Endothelial cell of hepatic sinusoid (primary cell): ENCODE measurements at regions not wholly inside any gene's neighbourhood (a gene's known extent, or its start where the extent isn't known, plus 50 kb on each side); places are given as distances from the start of the nearest gene placed in this dataset.

Experiments used
- in situ Hi-C: cut with HindIII; loops from 2 replicates; pipeline ENCODE4 v1.10.0; 2017; ENCODE audit warnings: low sequenced_read_pairs

DNA sequence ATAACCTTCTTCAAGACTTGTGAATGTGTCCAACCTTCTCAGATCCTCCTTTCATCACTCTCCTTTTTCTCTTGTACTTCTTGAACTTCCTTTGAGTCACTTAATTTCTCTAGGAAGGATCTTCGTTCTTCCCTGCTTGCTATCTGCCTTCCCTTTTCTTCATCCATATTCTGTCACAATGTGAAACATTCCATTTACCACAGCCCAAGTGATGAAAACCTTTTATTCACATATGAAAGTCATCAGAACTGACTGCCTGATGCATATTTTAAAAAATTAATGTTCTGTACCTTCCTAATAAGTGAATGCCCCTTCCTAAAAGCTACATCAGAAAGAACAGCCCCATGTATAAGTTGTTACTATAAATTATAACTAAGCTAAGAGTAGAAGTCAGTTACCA is 520.4 kb upstream of the LUZP2 start:
- in situ Hi-C loops, result no loop called here

DNA sequence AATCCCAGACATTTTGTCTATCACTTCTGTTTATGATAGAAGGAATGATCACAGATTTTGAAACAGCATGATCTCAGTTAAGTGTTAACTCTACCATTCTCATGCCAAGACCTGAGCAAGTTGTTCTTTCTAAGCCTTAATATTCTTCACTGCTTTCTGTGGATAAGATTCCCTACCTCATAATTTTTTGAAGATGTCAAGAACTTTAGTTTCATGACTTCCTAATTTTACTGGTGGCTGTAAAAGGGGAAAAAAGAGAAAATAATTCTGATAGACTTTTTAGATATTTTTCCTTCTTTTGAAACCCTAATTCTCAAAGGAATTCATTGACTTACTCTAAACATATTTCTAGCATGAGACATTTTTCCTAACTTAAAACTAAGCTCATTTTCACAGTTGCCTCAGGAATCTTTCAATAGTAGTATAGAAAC is 520.0 kb upstream of the LUZP2 start:
- in situ Hi-C loops, result no loop called here

DNA sequence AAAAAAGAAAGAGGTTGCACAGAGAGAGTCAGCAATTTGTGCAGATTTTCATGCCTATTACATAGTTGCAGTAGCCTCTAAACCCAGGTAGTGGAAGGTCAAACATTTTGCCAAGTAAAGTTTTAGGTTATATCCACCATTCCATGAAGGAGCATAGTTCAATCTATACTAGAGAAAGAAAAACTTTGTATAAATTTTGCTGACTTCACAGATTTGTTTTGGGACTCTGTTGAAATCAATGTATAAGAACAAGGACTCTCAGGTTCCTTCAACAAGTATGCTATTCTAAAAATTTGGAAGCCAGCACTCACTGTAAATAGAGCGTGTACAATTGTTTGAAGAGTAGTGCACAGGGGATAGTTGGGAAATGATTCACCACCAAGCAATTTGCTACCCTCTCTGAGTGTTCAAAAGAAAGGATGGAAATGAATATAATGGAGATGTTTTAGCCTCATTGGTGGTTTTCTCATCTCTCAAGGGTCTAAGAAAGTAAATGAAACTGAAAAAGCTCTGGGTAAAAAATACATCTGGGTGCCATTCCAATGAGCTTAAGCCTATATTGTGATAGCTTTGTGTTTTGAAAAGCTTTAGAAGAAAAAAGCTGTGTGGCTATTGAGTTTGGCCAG is 508.4 kb upstream of the LUZP2 start:
- in situ Hi-C loops, result no loop called here

DNA sequence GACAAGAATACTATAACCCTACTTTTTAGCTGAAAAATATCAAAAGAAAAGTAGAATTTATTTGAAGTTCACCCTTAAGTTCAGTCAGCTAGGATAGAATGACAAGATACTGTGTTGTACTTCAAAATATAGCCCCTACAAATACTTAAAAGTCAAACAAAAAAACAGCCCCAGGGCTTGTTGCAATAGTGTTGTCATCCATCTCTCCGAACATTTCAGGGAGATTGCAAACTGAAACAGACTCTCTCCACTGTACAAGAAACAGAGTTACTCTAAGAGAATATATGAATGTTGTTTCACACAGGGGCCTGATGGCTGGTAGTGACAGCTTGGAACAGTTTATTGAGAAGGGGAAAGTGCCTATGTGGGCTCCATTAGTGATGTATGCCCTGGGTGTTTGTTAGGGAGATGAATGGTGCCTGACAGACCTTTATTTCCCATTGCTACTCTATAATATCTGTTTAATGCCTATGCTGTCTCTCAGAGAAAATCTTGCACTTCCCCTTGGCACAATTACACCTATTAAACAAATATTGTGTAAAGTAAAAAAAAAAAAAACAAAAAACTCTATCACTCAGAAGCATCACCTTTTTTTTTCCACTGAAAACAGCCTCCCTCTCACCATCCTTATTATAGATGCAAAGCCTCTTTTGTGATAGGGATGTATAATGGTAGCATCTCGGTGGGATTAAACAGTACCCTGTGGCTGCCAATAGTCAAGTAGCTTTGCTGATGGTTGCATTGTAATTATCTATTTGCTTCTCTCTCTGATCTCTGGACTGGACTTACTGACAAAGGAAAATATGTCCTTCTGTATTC is 506.3 kb upstream of the LUZP2 start:
- in situ Hi-C loops, result no loop called here

DNA sequence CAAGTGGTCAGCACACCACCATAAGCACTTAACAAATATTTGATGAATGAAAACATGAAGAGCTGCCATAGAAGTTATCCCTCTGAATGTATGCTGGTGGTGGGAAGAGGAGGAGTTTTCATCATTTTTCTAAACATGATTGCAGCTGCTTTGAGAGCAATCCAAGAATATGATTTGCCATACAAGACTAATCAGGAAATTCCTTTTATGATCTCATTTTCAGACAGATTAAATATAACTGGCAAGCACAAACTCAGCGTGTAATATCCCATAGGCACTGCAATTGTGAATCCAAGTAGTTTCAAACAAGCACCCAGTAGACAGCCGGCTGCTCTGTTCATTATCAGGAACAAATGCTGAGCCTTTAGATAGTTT is 505.7 kb upstream of the LUZP2 start:
- in situ Hi-C loops, result no loop called here

DNA sequence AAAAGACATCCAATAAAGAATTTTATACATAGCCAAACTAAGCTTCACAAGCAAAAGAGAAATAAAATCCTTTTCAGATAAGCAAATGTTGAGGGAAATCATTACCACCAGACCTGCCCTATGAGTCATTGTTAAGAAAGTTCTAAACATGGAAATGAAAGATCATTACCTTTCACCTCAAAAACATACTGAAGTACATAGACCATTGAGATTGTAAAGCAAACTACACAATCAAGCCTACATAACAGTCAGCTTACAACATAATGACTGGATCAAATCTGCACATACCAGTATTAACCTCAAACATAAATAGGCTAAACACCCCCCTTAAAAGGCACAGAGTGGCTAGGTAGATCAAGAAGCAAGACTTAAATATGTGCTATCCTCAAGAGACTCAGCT is 501.0 kb upstream of the LUZP2 start:
- in situ Hi-C loops, result no loop called here

DNA sequence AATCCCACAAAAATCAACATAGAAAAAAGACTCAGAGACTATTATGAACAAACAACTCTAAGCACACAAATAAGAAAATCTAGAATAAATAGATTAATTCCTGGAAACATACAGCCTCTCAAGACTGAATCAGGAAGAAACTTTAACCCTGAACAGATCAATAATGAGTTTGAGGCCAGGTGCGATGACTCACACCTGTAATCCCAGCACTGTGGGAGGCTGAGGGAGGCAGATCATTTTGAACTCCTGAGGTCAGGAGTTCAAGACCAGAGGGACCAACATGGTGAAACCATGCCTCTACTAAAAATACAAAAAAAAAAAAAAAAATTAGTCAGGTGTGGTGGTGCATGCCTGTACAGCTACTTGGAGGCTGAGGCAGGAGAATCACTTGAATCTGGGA is 499.5 kb upstream of the LUZP2 start:
- in situ Hi-C loops, result no loop called here

DNA sequence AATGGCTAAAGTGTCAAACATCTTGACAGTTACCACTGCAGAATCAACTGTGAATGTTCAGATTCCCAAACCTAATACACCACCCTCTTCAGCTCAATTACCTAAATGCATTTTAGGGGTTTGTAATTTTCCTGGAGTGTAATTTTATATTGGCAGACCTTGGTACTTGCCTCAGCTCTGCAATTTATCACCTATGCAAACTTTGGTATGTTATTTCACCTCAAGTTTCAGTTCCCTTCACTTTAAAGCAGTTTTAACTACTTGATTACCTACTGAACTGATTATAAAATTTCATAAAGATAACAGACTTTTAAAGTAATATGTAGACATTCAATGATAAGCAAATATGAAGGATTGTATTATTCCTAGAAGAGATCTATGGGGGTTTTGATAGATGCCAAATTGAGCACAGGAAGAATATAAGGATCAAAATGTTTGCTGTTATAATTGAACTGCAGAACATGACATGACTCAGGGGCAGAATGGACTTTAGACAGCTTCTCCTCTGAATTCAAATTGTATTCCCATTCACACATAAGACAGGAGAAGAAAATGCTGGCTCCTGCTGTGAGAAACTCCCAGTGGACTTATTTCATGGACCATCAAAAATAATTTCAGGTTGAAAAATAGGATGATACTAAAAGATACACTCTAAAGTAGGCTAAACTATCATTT is 491.5 kb upstream of the LUZP2 start:
- in situ Hi-C loops, result no loop called here

DNA sequence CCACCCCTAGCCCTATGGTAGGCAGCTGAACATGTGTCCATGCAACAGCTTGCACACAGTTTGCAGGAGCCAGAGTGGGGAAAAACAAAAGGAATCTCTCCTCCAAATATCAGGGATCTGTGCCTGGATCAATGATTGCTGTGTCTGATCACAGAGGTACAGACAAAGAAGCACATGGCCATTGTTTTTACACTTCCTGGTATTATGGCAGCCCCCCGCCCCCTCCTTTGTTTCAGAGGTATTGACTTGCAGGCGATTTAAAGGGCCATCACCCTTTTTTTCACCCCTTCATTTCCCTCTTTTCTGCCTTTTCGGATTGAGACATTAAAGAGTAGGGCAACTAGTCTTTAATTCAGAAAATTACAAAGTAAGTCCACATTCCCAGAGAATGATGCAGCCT is 453.0 kb upstream of the LUZP2 start:
- in situ Hi-C loops, result no loop called here

DNA sequence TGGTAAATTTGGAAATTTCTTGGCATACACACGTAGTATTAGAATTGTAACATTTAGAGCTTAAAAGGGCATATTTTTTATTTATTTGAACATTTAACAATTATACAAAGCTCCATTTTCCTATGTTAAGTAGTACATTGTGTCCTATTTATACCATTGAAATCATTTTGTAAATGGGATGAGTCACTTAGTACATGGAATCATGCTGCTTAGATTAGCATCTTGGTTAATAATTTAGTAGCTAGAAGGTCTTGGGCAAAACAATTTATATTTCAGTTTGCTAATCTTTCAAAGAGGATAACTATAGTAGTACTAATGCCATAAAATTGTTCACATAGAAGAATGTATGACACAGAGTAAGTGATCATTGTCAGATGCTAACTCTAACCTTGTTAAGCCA is 450.1 kb upstream of the LUZP2 start:
- in situ Hi-C loops, result no loop called here

DNA sequence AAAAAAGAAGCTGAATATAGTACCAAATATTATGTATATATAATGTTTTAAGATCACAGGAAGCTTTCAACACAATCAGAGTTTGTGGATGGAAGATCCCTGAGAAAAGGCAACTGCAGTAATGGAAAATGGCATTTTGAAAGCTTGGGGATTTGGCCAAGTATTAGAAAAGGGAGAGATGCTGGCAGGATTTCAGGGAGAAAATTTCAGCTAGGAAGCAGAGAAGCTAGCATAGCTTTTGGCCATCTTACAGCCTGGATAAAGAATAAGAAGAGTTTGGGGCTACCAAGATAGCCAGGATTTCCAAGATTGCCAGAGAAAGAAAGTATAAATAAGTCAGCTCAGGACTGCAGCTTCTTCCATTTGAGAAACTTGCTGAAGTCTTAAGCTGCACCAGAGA is 440.8 kb upstream of the LUZP2 start:
- in situ Hi-C loops, result no loop called here

DNA sequence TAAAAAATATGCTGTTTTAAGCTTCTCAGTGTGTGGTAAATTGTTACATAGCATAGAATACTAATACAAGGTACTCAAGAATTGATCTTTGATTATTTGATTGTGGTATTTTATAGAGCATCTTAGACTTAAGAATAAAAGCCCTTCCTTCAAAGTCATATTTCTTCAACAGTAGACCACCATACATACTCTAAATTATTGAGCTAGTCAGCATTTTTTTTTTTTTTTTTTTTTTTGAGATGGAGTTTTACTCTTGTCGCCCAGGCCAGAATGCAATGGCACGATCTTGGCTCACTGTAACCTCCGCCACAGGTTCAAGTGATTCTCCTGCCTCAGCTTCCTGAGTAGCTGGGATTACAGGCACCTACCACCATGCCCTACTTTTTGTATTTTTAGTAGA is 436.7 kb upstream of the LUZP2 start:
- in situ Hi-C loops, result no loop called here

DNA sequence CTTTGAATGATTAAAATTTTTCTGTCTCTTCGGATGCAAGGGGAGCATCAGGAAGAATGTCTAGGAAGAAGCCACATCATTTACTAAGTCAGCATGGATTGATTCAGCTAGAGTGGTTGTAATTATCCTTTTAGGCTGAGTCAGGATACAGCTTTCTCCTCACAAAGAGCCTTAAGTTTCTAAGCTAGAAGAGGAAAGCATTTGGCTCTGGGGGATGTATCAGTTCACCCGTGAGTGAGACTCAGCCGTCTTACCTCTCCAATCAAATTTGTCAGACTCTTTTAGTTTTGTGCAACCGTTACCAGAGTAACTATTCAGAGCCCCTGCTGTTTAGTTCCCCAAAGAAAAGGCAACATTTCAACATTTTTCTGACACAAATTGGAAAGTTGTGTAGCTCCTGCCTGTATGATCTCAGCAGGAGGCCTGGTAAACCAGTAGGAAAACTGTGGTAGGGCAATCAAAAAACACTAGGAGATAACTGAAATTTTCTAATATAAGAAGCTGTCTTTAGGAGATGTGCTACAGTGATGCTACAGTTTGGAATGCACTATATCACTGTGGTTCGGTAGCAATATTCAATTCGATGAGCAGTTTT is 432.4 kb upstream of the LUZP2 start:
- in situ Hi-C loops, result no loop called here

DNA sequence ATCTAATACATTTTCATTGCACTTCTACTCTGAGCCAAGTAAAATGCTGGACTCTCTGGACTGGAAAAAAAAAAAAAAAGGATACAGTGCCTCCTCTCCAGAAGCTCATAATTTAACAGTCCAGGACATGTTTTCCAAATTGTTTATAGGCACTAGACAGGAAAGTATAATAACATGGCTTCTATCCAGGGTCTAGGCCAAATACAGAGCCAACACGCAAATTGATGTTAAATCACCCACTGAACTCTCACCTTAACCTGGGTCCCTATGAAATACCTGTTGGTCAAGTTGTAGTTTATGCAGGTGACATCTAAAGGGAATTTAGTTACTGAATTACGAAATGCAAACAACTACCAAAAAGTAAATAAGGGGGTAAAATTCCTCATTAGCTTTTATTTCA is 428.7 kb upstream of the LUZP2 start:
- in situ Hi-C loops, result no loop called here

DNA sequence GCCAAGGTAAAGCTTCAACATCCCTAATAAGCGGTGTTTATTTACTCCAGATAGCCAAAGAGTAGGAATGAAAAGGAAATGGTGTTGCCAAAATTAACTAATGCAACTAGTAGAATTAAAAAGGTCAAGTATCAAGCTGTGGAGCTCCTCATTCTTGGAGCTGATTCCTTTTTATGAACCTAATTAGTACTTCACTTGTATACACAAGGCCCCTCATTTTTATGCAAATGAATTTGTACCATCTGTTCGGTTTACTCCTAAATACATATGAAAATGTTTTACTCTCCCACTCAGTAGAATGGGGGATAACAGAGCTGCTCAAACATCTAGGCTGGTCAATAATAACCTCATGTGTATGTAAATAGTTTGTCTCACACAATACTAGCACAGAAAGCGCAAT is 426.4 kb upstream of the LUZP2 start:
- in situ Hi-C loops, result no loop called here

DNA sequence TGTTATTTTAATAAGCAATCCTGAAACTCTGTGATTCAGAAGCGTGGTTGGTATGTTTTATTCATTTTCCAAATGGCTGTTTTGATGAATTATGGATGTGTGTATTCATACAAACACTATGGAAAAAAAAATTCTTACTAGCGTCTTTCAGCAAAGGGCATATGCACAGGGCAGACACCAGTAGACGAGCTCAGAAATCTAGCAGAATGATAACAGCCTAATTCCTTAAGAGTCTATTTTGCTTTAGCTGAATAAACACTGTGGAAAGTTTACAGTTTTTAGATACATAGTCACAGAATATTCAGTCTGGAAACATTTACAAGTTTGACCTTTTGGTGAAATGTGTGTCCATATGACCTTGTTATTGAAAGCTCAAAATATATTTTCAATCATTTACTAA is 418.8 kb upstream of the LUZP2 start:
- in situ Hi-C loops, result no loop called here

DNA sequence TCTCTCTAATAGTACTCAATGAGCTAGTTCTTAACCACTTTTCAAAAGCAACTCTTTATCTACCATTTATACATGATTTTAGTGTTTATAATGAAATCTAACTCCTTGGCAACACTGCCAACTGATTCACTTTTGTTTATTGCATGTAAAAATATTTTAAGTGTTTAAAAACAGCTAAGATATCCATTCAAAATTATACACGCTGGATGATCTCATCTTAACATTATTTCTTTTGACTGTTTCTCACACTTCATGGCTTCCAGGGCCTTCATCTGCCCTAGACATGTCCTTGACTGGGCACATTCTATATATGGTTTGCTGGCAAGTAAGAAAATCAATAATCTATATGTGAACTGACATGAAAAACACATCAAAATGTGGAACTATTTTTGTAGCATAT is 414.6 kb upstream of the LUZP2 start:
- in situ Hi-C loops, result no loop called here

DNA sequence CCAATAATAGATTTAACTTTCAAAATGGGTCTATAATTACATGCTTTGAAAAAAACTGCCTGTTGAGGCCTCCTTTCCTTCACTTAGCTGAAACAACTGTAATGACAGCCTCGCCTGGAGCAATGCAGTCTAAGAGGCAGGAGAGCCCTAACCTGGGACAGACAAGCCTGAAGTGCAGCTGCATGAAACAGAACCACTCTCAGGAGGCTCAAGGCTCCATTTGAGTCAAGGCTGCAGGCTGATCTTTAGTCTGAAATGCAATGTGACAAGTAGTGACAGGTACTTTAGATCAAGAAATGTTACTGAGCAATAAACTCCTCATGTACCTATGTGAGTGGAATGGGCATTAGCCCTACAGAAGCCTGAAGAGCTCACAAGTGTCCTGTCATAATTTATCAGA is 414.0 kb upstream of the LUZP2 start:
- in situ Hi-C loops, result no loop called here

DNA sequence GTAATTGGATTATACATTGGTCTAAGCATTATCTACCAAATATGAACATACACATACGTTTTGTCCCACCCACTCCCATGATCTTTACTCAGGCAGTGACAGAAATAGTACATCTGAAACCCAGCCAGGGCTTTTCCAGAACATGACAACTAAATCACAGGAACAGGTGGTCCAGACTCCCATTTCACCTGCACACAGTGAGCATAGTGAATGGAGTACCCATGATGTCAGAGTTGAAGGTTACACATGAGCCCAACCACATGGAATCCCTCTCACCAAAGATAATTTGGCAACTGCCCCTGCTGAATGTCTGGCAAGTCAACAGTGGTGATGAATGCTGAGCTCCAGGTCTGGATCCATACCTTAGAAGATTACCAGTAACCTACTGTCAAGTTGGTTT is 411.9 kb upstream of the LUZP2 start:
- in situ Hi-C loops, result no loop called here

DNA sequence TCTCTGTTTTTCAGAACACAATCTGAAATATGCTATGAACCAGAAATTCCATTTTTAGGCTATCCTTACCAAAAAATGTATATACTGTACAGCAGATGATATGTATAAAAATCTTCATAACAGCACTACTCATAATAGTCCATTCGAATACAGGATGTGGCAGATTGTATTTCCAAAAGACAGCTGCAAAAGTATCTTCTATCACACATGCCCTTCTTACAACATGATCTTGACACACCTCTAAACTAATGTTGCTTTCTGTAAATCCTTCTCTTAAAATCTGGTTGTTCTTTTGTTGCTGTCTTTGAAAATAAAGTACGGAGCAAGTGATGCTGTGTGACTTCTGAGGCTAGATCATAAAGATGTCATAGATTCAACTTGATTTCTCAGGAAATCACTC is 409.9 kb upstream of the LUZP2 start:
- in situ Hi-C loops, result no loop called here

DNA sequence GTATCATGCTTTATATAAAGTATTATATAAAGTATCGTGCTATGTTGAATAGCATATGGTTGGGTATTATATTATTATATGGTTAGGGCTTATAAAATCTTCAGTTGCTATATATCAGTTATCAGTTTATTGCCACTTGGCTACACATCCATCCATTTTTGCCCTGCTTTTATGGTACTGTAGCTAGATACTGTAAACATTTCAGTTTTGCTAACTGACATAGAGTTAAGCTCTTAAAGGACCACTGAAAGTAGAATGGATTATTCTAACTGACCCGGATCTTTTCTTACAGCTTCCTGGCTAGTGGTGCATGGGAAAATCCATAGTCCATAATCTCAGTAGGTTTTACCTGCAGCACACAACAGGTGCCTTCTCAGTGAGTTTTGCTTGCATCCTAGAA is 405.3 kb upstream of the LUZP2 start:
- in situ Hi-C loops, result no loop called here

DNA sequence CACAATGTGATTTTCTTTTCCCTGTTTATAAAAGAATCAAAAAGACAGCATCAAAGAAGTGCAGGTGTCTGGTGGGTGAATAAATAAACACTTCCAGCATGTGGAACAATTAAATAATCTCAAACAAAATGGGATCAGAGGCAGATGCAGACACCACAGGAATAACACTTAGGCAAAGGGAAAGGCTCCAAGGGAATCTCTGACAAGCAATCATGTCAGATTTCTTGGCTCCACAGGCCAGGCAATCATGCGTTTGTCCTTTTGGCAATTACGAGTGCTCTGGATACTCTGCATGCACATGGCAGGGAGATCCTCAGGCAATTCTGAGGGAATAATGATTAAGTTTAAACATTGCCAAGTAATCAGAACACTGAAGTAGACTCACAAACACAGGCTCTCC is 403.5 kb upstream of the LUZP2 start:
- in situ Hi-C loops, result no loop called here
